Pancreas (tissue), 10 donors: ENCODE measurements at regions not wholly inside any gene's neighbourhood (a gene's known extent, or its start where the extent isn't known, plus 50 kb on each side); places are given as distances from the start of the nearest gene placed in this dataset.

ENCODE experiments used
- ATAC-seq, 4 donors: fragments of 200-7000 bp; cut with Tn5 transposase; one replicate each; pipeline versions ENCODE4 v1.8.0 to v1.9.1; 2020; ENCODE audit warnings: mild to moderate bottlenecking in 4 of 4, moderate library complexity in 4 of 4
- DNase-seq, 6 donors: peaks; one replicate each; pipeline ENCODE4 v3.0.0-alpha.2; 2020
- FAIRE-seq: peaks from 2 replicates; lab custom pipeline; 2012; peaks lifted over from hg19 to GRCh38; lab: Jason Lieb, UNC
- H3K27ac ChIP-seq, 4 donors: fragments of 200-600 bp; sonication (generic); 1 replicate in 3 of 4; 2 replicates in 1 of 4; pipeline versions ENCODE4 v1.5.0 to v1.8.0; 2020
- H3K27me3 ChIP-seq, 4 donors: fragments of 200-600 bp; one replicate each; pipeline ENCODE4 v1.8.0; 2021
- H3K36me3 ChIP-seq, 3 donors: fragments of 200-600 bp; sonication (generic) in 1 of 3; one replicate each; pipeline versions ENCODE4 v1.5.0 to v1.8.0; 2020 to 2021
- H3K4me1 ChIP-seq, 3 donors: fragments of 200-600 bp; one replicate each; pipeline ENCODE4 v1.8.0; 2021
- H3K4me3 ChIP-seq, 4 donors: fragments of 200-600 bp; sonication (generic) in 2 of 4; one replicate each; pipeline versions ENCODE4 v1.5.0 to v1.8.0; 2020 to 2021
- H3K9me3 ChIP-seq, 4 donors: fragments of 200-600 bp; one replicate each; pipeline ENCODE4 v1.8.0; 2021
- WGBS, 2 donors: extraction: QIAGEN DNeasy Blood & Tissue Kit; methylation state at CpG; one replicate each; pipeline ENCODE4 v1.1.7; 2013; 5-methylcytosine and 5-hydroxymethylcytosine counted together
- intact Hi-C, 3 donors: fragments of 100-400 bp; cut with DNase I; formaldehyde crosslinking; loops; one replicate each; pipeline versions ENCODE4 v1.11.1 to v1.14.2; 2022
- TF ChIP-seq, protein P1 (sequence below), 4 donors: fragments of 200-600 bp; sonication (generic) in 3 of 4; IDR thresholded peaks; one replicate each; pipeline versions ENCODE4 v1.5.0 to v1.8.0; 2021; ENCODE audit warnings: antibody characterized with exemption in 4 of 4
- donor health status: healthy with polysubstance abuse.
- donor health status: DM: no; HTN: no; CAD: no; lungs with moderate emphysema.
- donor health status: DM: no; HTN: no; CAD: no.
- donor health status: control.
- donor health status: control.
- donor health status: Bipolar disorder and iron deficiency.
- donor health status: DM: yes; HTN: yes; CAD: no.
- donor health status: DM: no; HTN: no; CAD: no.
- donor health status: DM: no; HTN: no; CAD: no.
- donor health status: DM: yes; HTN: yes; CAD: no.

DNA sequence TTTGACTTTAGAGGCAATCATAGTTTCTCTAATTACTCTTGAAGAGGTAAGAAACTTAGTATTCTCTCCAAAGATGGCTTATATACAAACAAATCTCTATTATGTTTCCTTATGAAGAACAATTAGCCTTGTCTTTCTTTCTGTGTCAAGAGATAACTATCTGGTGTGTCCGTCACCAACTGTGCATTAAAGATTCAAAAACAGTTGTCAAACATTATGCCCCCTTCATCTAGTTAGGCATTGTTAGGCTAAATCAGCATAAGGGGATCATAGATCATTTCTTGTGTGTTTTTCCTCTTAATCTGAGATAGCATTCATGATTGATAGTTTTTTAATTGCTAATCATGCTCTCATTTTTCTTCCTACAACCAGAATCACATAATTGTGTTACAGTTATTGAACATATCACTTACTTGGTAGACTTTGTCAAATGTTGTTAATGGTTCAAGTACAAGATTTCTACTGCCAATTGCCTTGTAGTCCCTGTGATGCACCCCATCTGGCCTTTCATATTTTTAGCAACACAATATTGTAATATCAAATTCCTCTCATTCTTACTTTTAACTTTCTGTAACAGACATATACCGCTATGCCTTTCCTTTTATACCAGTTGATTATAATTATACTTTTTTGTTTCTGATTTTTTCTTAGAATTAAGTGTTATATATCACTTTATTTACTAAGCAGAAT is 612.7 kb downstream of the SLITRK6 start:
- DNase-seq: no peak

DNA sequence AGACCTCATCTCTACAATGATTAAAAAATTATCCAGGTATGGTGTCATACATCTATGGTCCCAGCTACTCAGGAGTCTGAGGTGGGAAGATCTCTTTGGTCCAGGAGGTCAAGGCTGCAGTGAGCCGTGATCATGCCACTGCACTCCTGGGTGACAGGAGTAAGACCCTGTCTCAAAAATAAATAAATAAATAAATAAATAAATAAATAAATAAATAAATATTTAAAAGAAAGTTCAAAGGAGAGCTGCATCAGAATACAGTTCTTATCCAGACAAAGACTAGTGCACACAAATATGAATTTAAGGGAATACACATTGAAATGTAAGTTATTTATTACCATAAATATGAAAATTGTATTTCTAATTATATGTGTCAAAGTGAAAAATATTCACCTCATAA is 624.9 kb downstream of the SLITRK6 start:
- FAIRE-seq: no peak
- WGBS, 2 donors: 79 to 97% methylated on average over 1 of the region's 1 CpG
- TF ChIP-seq, protein P1, sequence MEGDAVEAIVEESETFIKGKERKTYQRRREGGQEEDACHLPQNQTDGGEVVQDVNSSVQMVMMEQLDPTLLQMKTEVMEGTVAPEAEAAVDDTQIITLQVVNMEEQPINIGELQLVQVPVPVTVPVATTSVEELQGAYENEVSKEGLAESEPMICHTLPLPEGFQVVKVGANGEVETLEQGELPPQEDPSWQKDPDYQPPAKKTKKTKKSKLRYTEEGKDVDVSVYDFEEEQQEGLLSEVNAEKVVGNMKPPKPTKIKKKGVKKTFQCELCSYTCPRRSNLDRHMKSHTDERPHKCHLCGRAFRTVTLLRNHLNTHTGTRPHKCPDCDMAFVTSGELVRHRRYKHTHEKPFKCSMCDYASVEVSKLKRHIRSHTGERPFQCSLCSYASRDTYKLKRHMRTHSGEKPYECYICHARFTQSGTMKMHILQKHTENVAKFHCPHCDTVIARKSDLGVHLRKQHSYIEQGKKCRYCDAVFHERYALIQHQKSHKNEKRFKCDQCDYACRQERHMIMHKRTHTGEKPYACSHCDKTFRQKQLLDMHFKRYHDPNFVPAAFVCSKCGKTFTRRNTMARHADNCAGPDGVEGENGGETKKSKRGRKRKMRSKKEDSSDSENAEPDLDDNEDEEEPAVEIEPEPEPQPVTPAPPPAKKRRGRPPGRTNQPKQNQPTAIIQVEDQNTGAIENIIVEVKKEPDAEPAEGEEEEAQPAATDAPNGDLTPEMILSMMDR (IDR thresholded peaks at IDR 0.05): no peak
- Histone ChIP-seq H3K27me3 (no peaks in the 10 kb centered on the region), H3K9me3 (no peaks in the 10 kb centered on the region), H3K36me3 (no peaks in the 10 kb centered on the region), H3K27ac (no peak overlapping the region), H3K4me1 (no peaks in the 10 kb centered on the region), H3K4me3 (no peak overlapping the region)
- no peak for ATAC-seq
- no peak for DNase-seq
- intact Hi-C loops: no loop called here

More for the DNA sequence above, 612.7 kb downstream of the SLITRK6 start:
- ATAC-seq (no peak), FAIRE-seq (no peak)
- no peaks in the 10 kb centered on the region for H3K27me3 ChIP-seq
- H3K4me1 ChIP-seq: no peaks in the 10 kb centered on the region
- no peak overlapping the region for H3K27ac ChIP-seq
- 45 to 55% methylated on average over 2 of the region's 2 CpGs for WGBS, 2 donors
- TF ChIP-seq, protein P1 (IDR thresholded peaks at IDR 0.05): no peak
- intact Hi-C loops: no loop called here
- H3K36me3 ChIP-seq: no peaks in the 10 kb centered on the region
- no peak overlapping the region for H3K4me3 ChIP-seq
- no peaks in the 10 kb centered on the region for H3K9me3 ChIP-seq

DNA sequence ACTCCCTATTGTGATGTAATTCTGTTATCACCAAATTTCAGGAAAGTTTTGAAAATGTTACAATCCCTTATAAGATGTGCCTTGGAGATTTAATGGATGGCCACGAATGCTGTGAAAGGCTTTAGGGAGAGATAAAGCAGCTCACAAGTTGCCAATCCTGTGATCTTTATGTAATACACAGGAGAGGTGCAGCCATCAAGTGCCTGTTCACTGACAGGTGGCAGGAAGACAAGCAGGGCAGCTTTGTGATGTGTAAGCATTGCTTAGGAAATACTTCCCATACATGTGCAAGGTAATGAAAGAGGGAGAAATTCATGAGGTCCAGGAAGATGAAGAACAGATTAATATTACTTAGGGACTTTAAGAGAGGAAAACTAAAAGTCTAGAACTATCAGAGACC is 628.8 kb downstream of the SLITRK6 start:
- no peak for FAIRE-seq

DNA sequence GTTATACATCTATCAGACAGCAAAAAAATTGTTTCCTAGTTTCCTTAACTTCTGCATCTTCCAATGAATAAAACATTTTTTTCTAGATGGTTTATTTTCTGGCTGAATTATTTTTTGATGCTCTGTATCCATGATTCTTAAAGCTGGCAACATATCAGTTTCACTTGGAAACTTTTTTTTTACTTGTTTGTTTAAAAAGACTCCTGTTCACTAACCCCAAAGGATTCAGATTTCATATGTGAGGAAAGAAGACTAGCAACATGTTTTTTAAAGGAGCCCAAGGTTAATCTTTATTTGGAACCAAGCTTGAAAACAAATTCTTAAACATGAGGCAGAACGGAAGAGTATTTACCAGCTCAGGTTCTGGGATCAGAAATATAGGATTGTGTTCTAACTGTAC is 632.3 kb downstream of the SLITRK6 start:
- intact Hi-C loops: no loop called here
- no peak for ATAC-seq
- Histone ChIP-seq H3K27me3 (no peaks in the 10 kb centered on the region), H3K36me3 (no peaks in the 10 kb centered on the region), H3K27ac (no peak overlapping the region), H3K9me3 (no peaks in the 10 kb centered on the region), H3K4me1 (no peaks in the 10 kb centered on the region), H3K4me3 (no peak overlapping the region)
- TF ChIP-seq, protein P1 (IDR thresholded peaks at IDR 0.05): no peak
- DNase-seq: no peak
- WGBS, 2 donors: 45 to 52% methylated on average over 1 of the region's 1 CpG
- no peak for FAIRE-seq

More for the DNA sequence above, 628.8 kb downstream of the SLITRK6 start:
- H3K9me3 ChIP-seq: no peaks in the 10 kb centered on the region
- H3K27me3 ChIP-seq: no peaks in the 10 kb centered on the region
- H3K27ac ChIP-seq: no peak overlapping the region
- no peak overlapping the region for H3K4me3 ChIP-seq
- whole genome bisulfite sequencing, 2 donors: 21 to 52% methylated on average over 1 of the region's 1 CpG
- H3K4me1 ChIP-seq: no peaks in the 10 kb centered on the region
- DNase-seq: no peak
- intact Hi-C loops: no loop called here
- TF ChIP-seq, protein P1 (IDR thresholded peaks at IDR 0.05): no peak
- no peaks in the 10 kb centered on the region for H3K36me3 ChIP-seq
- no peak for ATAC-seq

DNA sequence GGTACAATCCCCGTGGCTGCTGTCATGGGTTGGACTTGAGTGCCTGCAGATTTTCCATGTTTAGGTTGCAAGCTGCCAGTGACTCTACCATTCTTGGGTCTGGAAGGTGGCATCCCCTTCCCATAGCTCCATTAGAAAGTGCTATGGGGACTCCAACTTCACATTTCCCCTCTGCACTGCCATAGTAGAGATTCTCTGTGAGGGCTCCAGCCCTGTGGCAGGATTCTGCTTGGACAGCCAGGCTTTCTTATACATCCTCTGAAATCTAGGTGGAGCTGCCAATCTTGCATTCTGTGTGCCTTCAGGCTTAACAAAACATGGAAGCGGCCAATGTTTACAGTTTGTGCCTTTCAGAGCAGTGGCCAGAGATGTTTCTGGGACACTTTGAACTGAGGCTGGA is 636.2 kb downstream of the SLITRK6 start:
- Histone ChIP-seq H3K4me3 (no peak overlapping the region), H3K36me3 (no peaks in the 10 kb centered on the region), H3K9me3 (no peaks in the 10 kb centered on the region), H3K4me1 (no peaks in the 10 kb centered on the region), H3K27ac (no peak overlapping the region), H3K27me3 (no peaks in the 10 kb centered on the region)
- no peak for ATAC-seq
- TF ChIP-seq, protein P1 (IDR thresholded peaks at IDR 0.05): no peak
- no peak for FAIRE-seq
- intact Hi-C loops: no loop called here
- WGBS, 2 donors: 57 to 60% methylated on average over 2 of the region's 2 CpGs
- DNase-seq: no peak
